Activated T-cell treated with anti-CD3 and anti-CD28 coated beads for 48 hours (primary cell): ENCODE measurements at regions not wholly inside any gene's neighbourhood (a gene's known extent, or its start where the extent isn't known, plus 50 kb on each side); places are given as distances from the start of the nearest gene placed in this dataset.
"Not testable (repeated sequence)": the region's sequence is repeated elsewhere in the genome, so short reads cannot be mapped to it uniquely, and the experiment has no call there.

ENCODE experiments used
- DNase-seq: peaks from one replicate; pipeline ENCODE4 v3.0.0-alpha.2; 2020; ENCODE audit warnings: low read depth

GRCh38 chr6:28658475-28659249, 133.0 kb downstream of the GPX5 start:
- no peak for DNase-seq

GRCh38 chr6:28659250-28659566, 133.5 kb downstream of the GPX5 start:
- DNase-seq = no peak

- DNase-seq = no peak
Measured at GRCh38 chr6:28661097-28661713, 135.5 kb downstream of the GPX5 start.

- DNase-seq = no peak
Measured at GRCh38 chr6:28664870-28665396, 139.3 kb downstream of the GPX5 start.

- no peak for DNase-seq
Measured at GRCh38 chr6:28673417-28673786, 147.7 kb downstream of the GPX5 start.

- DNase-seq = peak; percentile 71
Measured at GRCh38 chr6:28673787-28674671, 148.3 kb downstream of the GPX5 start.

- no peak for DNase-seq
Measured at GRCh38 chr6:28675600-28675999, 149.9 kb downstream of the GPX5 start.

- DNase-seq = no peak
Measured at GRCh38 chr6:28682542-28682941, 156.9 kb downstream of the GPX5 start.

- not testable (repeated sequence) for DNase-seq
Measured at GRCh38 chr6:28682956-28683685, 157.4 kb downstream of the GPX5 start.

GRCh38 chr6:28683945-28684538, 158.4 kb downstream of the GPX5 start:
- DNase-seq = no peak

GRCh38 chr6:28685960-28686359, 160.3 kb downstream of the GPX5 start:
- DNase-seq = not testable (repeated sequence)

GRCh38 chr6:28686446-28687027, 160.9 kb downstream of the GPX5 start:
- not testable (repeated sequence) for DNase-seq

- not testable (repeated sequence) for DNase-seq
Measured at GRCh38 chr6:28687309-28687981, 161.8 kb downstream of the GPX5 start.

- DNase-seq = not testable (repeated sequence)
Measured at GRCh38 chr6:28691991-28692390, 166.3 kb downstream of the GPX5 start.

GRCh38 chr6:28693033-28693750, 167.5 kb downstream of the GPX5 start:
- no peak for DNase-seq

GRCh38 chr6:28693751-28694443, 168.2 kb downstream of the GPX5 start:
- DNase-seq = no peak

- DNase-seq = no peak
Measured at GRCh38 chr6:28695715-28696114, 170.0 kb downstream of the GPX5 start.

- no peak for DNase-seq
Measured at GRCh38 chr6:28696167-28696566, 170.5 kb downstream of the GPX5 start.

- no peak for DNase-seq
Measured at GRCh38 chr6:28696682-28697081, 171.0 kb downstream of the GPX5 start.
